Fibroblast of skin of back (primary cell): ENCODE measurements at regions not wholly inside any gene's neighbourhood (a gene's known extent, or its start where the extent isn't known, plus 50 kb on each side); places are given as distances from the start of the nearest gene placed in this dataset.

ENCODE experiments used
- DNase-seq: peaks from one replicate; pipeline ENCODE4 v3.0.0-alpha.2; 2013

DNA sequence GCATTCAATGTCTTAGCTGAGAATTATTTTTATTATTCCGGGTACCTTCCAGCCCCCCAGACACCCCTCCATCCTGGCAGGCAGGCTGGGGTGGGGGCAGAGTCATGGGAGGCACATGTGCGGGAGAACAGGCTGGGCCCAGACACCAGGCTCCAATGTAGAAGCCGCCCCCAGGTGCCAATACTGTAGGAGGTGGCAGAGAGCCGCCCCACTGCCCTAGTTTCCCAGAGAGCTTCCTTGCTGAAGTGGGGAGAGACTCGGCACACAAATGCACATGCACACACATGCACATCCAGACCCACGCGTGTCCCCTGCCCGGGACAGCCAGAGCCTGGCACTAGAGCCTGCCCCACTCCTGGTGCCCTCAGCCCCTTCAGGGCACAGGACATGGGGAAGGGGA, 98.4 kb upstream of the LINGO1 start:
- no peak for DNase-seq

DNA sequence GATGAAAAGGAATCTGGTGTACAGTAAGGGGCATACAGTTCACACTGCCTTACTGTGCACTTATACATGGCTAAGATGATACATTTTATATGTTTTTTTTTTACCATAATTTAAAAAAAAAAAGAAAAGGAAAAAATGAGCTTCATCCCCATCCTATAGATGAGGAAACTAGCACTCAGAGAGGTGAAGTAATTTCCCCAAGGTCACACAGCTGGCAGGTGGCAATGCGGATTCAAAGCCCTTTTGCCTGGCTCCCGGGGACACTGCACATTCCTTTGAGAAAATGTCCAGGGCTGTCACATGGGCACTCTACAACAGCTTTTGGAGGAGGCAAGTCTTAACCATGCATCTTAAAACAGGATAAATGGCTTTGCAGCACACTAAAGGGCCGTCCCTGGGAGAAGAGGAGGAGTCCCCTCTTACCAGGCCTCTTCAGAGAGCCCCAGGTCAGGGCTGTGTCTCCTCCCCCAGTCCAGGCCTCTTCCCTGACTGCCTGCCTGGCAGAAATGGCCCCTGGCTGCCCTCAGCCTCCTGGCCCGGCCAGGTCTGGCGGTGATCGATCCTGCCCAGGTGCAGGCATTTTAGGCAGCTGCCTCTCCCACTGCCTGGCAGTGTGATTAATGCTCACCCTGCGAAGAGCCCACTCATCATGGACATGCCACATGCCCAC, 95.1 kb upstream of the LINGO1 start:
- no peak for DNase-seq

DNA sequence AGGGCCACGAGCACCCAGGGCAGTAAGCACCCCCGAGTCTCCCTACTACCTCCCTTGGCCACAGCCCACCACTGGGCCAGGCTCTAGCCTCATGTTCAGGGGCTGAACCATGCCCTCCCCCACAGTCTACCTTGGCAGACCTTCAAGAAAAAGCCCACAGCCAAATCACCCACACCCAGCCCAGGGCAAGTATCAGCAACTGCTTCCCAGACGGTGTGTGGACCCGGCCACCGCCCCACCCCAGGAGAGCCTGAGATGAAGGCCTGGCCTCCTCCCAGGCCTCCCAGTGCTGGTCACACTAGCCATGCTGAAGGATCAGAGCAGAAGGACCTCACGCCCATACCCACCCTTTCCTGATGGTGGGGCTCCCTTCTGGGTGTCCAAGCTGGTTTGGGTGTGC, 92.0 kb upstream of the LINGO1 start:
- no peak for DNase-seq

DNA sequence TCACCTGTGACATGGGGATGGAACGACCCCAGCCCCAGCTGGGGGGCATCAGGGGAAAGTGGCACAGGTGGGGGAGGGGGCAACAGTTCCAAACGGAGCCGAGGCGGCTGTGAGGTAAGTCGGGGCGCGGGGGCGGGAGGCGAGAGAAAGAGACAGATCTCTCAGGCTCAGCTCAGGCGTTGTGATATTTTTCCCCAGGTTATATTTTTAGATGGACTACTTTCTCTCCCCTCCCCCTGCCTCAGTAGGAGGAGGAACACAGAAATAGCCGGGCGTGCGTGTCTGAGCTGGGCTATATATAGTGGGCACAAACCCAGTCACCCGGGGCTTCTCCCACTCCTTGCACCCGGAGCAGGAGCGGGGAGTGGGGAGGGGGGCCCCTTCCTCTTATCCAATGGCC, 91.0 kb upstream of the LINGO1 start:
- no peak for DNase-seq

DNA sequence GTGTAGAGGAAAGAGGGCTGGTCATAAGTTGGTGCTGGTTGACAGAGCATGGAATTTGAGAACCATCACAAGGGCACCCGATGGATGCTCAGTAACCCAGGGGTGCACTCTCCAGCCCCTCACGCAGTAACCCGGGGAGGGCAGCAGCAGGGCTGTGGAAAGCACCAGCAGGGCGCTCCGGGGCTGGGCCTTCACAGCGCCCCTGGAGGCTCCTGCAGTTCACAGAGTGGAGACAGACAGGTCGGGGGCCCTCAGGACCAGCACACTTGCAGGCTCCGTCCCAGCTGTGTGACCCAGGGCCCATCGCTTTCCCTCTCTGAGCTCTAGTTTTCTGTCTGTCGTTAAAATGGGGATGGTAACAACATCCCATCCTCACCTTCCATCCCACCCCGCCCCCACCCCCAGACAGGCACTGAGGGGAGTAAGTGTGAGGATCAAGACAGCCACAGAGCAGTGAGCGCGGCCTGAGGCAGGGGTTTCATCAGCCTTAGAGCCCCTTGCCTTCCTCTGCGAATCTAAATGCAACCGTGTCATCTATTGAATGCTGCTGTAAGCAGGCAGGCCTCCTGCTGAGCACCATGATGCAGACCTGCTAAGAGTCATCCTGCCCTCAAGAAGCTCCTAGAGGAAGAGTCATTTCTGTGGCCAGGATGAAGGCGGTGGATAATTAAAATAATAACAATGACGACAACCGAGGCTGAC, 90.2 kb upstream of the LINGO1 start:
- DNase-seq = no peak

DNA sequence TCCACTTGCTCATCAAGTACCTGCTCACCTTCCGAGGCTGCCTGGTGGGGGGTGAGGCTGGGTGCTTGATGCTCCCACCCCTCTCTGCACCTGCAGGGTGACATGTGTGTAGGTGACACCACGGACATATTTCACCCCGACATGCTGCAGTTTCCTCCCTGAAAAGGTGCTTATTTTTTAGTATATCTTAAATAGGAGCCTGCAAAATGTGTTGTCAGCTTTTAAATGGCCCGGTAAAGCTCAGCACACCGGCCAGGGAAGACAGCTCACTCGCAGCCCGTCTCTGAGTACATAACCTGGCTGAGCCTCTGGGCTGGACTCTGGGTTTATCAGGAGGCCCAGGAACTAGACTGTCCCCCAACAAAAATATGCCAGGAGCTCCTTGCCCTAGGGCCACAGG, 89.3 kb upstream of the LINGO1 start:
- DNase-seq = no peak

DNA sequence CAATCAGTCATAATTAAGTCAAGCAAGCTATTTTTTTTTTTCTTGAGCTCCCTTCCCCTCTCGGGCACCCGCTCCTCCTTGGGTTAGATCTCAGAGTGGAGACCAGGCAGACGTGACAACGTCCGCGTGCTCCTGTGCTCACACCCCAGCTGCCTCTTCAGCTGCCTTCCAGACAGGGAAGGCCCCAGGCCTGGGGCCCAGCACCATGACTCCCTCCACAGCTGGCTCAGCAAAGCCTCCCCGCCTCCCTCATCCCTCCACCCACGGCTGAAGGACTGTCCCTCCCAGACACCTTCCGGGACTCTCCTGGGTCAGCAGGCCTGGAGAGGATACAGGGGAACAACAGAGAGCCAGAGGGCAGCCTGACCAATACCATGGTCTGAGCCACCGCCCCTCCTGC, 87.9 kb upstream of the LINGO1 start:
- DNase-seq = peak; percentile 10

DNA sequence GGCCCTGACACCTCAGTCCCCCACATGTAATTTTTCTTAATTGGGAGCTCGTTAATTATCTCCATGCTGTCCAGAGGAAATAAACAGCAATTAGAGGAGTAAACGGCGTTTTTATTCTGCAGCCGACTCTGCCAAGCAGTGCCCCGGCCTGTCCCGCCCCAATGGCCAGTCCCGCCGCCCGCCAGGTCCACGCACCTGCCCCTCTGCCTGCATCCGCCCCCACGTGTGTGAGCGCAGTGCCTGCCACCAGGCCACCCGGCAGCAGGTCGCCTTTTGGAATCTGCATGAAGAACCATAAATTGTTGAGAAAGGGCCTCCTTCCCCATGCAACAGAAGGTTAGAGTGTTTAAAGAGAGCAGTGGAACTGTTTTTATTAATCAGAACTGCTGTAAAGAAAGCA, 87.5 kb upstream of the LINGO1 start:
- DNase-seq = no peak

DNA sequence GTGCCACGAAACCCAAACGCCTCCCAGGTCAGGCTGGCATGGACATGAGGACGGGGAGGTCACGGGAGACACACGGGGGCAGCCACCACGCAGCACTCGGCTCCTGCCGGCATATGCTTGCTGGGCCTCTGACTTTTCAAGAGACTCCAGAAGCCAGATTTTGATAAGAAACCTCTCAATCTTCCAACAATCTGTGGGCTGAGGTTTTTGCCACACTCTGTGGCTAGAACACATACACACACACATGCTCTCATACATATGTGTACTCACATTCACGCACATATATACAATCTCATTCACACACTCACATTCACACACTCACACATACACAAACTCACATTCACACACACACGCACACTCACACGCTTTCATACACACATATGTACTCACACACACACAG, 86.7 kb upstream of the LINGO1 start:
- no peak for DNase-seq

DNA sequence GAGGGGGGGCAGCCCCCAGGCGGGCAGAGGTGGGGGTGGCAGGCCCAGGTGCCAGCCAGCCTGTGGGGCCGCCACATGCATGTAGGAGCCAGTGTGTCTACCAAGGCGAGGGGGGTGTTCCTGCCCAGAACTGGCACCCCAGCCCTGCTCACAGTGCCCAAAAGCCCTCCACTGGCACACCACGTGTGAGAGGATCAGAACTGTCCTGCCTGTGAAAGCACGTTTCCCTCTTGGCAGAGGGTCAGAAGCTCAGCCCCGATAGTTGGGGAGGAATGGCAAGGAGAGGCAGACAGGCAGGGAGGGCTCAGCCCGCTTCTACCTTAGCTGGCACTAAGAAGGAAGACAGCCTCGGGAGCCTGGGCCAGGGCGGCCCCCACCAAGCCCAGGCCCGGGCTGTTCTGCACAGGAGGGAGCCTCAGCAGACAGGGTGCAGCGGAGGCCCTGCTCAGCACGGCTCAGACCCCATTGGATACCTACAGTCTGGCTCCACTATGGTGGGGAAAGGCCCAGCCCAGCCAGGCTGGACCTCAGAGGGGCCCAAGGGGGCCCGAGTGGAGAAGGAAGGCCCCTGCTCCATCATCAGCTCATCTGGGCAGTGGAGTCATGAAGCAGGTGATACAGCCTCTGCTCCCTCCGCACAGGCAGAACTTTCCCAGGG, 84.8 kb upstream of the LINGO1 start:
- DNase-seq = no peak

DNA sequence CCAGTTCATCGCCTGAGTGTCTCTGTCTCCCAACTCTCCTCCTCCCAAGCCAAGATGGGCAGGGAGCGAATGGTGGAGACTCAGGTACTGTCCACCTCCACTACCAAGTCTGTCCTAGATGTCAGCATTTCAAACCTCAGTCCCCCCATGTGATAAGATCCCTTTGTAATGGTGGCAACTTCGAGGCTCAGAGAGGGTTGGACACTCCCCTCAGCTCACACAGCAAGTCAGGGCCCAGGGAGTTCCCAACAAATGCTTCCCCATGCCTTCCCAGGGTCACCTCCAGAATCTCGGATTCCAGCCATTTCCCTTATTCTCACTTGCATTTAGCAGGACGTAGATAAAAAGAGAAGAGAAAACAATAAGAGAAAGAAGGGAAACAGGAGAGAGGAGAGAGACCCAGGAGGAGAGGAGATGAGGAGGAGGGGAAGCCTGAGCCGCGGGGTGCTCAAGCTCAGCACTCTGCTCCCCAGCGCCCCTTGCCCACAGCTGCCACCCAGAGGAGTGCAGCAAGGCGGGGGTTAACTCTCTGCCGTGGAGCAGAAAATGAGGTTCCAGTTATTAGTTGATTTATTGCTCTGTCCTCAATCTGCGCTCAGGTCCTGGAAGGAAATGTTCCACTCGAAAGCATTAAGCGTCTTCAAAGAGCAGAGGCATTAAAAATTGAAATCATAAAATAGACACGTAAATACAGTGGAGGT, 84.1 kb upstream of the LINGO1 start:
- DNase-seq = no peak

DNA sequence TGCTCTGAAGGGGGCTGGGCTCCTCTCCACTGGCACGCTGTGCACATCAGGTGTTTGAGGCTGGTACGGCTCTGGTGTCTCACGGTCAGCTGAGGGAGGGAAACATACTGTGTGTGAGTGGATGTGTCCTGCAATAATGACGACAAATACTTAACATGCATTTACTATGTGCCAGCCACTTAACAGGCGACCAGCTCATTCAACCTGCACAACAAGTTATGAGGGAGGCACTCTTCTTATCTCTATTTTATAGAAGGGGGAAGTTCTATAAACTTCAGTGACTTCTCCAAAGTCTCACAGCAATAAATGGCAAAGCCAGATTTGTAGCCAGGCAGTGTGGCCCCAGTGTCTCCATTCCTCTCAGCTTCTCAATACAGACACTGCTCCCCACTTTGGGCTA, 83.1 kb upstream of the LINGO1 start:
- no peak for DNase-seq

DNA sequence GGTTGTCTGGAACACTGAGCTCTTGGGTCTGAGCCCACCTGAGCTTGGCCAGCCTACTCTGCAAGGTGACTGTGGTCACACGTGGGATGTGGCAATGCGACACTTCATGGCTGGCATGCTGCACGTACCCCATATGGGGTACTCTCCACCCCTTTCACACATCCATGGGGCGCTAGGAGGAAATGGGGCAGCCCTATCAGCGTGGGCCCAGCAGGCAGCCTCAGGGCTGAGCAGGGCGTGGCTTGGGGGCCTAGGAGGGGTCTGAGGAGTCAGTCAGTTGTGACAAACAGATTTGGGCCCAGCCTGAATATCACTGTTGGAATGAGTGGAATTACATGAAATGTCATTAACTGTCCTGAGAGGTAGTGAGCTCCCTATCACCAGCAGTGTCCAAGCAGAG, 82.3 kb upstream of the LINGO1 start:
- no peak for DNase-seq

DNA sequence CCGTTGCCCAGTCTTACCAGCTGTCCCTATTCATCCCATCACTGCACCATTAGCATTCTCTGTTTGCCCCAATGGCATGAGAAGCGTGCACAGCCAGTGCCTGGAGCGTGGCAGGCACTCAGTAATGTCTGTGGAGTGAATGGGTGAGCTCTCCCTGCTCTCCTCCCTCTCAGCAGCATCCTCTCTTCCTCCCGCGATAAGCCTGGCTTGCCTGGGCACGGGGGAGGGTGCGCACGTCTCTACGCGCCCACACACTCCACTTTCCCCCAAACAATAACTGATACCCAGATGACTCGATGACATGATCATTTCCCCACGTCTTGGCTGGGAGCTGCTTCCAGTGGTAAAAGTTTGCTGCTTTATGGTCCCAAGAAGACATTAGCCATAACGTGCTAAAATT, 81.8 kb upstream of the LINGO1 start:
- no peak for DNase-seq

DNA sequence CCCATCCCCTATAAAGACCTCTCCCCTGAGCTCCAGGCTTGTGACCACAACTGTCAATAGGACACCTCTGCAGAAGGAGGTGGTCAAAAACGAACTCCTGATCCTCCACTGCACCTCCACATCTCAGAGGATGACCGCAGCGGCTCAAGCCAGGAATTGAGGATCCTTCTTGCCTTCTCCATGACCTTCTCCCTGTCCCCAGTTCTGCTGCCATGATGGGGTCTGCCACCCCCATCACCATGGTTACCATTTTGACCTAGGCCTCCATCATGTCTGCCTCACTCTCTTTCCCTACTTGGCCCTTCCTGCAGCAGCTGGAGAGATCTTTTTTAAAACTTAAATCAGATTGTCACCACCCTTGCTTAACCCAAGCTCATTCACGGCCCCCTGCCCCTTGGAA, 81.3 kb upstream of the LINGO1 start:
- no peak for DNase-seq

DNA sequence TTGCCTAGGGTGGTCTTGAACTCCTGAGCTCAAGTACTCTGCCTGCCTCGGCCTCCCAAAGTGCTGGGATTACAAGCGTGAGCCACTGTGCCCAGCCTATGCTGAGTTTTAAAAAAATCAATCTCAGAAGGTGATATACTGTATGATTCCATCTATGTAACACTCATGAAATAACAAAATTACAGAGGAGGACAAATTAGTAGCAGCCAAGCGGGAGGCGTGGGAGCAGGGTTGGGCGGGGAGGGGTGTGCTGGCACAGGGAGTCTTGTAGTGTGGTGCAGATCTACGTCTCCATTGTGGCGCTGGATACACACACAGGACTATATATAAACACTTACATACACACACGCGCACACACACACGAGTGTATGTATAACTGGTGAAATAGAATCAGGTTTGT, 80.6 kb upstream of the LINGO1 start:
- DNase-seq = no peak

DNA sequence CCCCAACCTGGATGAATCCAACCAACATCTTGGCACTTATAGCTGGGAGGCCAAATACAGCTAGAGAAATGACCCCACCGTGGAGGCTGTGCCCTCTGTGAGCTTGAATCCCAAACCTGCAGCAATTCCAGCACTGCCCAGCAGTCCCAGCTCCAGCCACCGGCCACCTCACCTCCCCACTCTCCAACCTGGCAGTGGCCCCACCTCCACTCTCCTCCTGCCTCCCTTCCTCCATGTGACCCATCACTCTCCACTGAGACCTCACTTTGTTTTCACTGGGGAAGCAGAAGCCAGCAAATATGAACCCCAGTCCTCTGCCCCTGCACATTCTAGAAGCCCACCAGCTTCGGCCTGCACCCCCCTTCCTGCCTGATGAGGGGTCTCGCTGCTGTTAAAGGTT, 79.7 kb upstream of the LINGO1 start:
- no peak for DNase-seq

DNA sequence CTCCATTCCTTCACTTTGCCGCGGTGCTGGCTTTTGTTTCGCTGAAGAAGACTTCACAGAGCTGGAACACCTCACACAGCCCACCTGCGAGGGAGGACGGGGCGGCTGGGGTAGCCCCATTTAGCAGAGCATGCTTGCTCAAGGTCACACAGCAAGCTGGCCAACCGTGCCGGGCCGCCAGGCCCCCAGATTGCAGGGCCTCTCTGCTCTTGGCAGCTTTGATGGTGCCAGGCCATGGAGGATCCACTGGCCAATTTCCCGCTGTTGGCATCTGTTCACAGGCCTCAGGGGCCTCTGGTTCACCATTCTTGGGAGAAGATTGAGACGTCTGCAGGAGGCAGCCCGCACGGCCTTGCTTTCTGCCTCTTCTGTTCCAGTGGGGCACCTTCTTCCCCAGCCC, 77.9 kb upstream of the LINGO1 start:
- DNase-seq = no peak

DNA sequence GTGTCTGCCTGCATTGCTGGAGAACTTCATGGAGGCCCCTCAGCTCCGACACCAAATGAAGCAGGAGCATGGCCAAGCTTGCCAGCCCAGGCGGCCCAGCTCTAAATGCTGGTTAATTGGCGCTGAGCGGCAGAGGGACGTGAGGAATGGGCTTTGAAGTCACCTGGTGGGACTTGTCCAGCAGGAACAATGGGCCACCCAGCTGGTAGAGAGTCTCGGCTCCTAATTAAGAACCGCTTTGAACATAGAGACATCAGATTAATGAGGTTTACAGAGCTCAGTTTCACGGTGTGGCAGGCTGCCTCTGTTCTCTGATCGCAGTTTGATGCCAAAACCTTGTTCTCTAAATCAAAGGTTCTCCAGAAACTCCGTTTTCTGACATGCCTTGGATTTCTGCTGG, 77.5 kb upstream of the LINGO1 start:
- DNase-seq = no peak

DNA sequence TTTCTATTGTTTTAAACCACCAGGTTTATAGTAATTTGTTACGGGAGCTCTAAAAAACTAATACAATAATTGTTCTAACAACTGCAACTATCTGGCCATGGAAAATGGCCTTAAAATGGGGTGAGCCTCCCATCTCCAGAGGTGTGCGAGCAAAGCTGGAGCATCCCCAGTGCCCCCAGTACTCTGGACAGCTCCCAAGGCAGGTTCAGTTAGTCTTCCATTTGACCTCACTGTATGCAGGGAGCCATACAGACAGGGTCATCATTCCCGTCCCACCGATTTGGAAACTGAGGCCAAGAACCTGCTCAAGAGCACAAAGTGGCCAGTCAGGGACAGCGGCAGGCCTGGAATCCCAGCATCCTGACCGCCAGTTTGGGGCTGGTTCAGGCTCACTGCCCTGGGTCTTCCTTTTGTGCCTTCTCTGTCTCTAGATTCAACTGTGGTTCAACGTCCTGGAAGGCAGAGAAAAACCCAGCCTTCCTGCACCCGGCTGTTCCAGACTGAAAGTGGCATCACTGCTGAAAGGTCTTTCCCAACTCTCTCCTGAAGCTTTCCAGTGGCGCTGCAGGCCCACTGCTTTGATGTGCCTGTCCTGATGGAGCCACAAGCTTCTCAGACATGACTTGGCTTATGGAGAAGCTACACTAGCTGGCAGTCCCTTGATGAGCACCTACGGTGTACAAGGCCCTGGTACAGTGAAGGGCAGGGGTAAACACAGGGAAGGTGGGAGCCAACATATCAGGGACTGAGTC, 76.6 kb upstream of the LINGO1 start:
- DNase-seq = peak; percentile 1

DNA sequence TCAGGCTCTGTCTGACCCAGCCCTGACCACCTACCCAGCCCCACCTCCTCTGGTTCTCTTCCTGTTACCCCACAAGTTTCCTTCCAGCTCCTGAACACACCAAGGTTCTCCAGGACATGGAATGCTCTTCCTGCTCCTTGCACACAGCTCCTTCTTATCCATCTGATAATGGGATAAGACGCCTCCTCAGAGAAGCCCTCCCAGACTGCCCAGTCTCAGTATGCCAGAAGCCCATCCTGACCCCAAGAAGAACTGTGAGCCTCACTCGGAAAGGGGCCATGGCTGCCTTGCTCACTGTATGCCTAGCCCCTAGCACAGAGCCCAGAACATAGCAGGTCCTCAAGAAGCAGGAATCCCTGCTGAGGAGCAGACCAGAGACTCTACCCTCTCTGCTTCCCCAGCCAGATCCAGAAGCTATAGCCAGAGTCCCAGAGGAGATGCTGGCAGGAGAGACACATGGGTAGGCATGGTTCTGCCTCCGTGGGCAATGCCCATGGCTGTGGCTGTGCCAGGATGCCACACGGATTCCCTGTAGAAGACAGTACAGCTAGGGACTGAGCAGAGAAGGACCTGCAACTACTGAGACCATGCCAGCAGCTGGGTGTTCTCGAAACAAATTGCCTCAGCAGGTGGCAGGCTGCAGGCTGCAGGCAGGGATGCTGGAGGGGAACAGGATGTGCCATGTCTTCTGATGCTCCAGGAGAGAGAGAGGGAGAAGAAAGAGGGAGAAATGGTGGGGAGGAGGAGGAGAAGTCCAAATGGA, 74.0 kb upstream of the LINGO1 start:
- DNase-seq = no peak
